ENCODE measurements at regions not wholly inside any gene's neighbourhood (a gene's known extent, or its start where the extent isn't known, plus 50 kb on each side); places are given as distances from the start of the nearest gene placed in this dataset.

GRCh38 chr12:76194724-76195123, 110.2 kb upstream of the NAP1L1 start:
- TF ChIP-seq CTCF (optimal IDR thresholded peaks at IDR 0.05 in 1 of 3, IDR thresholded peaks at IDR 0.05 in 1 of 3, conservative IDR thresholded peaks at IDR 0.05 in 1 of 3; ENCODE audit: extremely low read depth in 1 of 3, insufficient read depth in 2 of 3, low read length in 3 of 3) (no peak), EZH2 (IDR thresholded peaks at IDR 0.05; ENCODE audit: low read length) (no peak)
